Erythroblast (primary cell): ENCODE measurements at regions not wholly inside any gene's neighbourhood (a gene's known extent, or its start where the extent isn't known, plus 50 kb on each side); places are given as distances from the start of the nearest gene placed in this dataset.

Experiments
- GATA1 ChIP-seq: IDR thresholded peaks from 2 replicates; pipeline ENCODE4 v1.6.1; 2011; ENCODE audit warnings: low read depth, mild to moderate bottlenecking, control low read depth, low read length, moderate library complexity
- POLR2A ChIP-seq: IDR thresholded peaks from 2 replicates; pipeline ENCODE4 v1.6.1; 2011; ENCODE audit warnings: mild to moderate bottlenecking, low read length

DNA sequence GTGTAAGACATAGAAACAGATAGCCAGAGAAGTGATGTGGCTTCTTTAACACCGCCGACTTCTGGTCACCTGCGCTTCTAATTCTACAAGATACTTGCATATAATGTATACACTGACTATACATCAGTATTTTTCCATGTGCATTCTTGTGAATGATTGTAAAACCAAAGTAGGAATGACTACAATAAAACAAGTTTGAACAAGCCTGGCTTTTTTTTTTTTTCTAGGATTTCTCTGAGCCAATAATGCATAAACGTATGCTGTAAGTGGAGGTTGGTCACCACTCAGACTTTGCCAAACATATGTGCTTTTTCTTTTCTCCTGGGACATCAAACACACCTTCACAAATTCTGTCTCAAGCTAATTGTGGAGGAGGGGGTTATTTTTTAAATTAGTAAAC lies 237.8 kb upstream of the KIRREL3 start:
- TF ChIP-seq POLR2A (no peak), GATA1 (no peak)
